ENCODE measurements at regions not wholly inside any gene's neighbourhood (a gene's known extent, or its start where the extent isn't known, plus 50 kb on each side); places are given as distances from the start of the nearest gene placed in this dataset.

DNA sequence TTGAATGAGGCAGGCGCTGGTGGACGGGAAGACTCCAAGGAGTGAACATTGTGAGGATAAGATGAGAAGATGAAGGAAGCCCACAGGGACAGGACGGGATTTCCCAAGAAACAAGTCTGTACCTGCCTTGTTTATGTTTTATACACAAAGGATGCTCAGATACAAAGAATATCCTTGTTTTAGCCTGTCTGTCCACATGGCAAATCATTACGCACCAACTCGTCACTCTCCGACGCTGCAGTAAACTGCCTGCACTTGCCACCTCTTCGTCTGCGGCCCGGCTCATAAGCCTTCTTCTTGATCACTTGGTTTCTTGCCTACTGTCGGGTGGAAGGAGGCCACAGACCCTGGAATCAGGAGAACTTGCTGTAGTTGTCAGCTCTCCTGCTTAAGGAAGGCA lies 85.4 kb downstream of the CD83 start:
- H3K27me3 ChIP-seq (ENCODE audit: control insufficient read depth, insufficient read depth, low read length), result no peaks in the 10 kb centered on the region
- no peaks in the 10 kb centered on the region for H3K4me1 ChIP-seq (ENCODE audit: control insufficient read depth, low read depth, low read length)
- H3K9me3 ChIP-seq (ENCODE audit: control insufficient read depth, low read depth, low read length), result no peaks in the 10 kb centered on the region
- H3K27ac ChIP-seq (ENCODE audit: low read length), result no peak overlapping the region
- no peak overlapping the region for H3K4me3 ChIP-seq (ENCODE audit: low read length)
- no peaks in the 10 kb centered on the region for H3K36me3 ChIP-seq (ENCODE audit: control insufficient read depth, low read depth, low read length)
- H3K9ac ChIP-seq (ENCODE audit: low read length), result no peak overlapping the region

GRCh38 chr6:14206391-14206790 lies 88.8 kb downstream of the CD83 start:
- H3K36me3 ChIP-seq (ENCODE audit: control insufficient read depth, low read depth, low read length), result no peaks in the 10 kb centered on the region
- no peak overlapping the region for H3K4me3 ChIP-seq (ENCODE audit: low read length)
- no peak overlapping the region for H3K27ac ChIP-seq (ENCODE audit: low read length)
- H3K9ac ChIP-seq (ENCODE audit: low read length), result no peak overlapping the region
- peaks cover 1% of the 10 kb centered on the region for H3K4me1 ChIP-seq (ENCODE audit: control insufficient read depth, low read depth, low read length)
- H3K27me3 ChIP-seq (ENCODE audit: control insufficient read depth, insufficient read depth, low read length), result peaks cover 9% of the 10 kb centered on the region
- H3K9me3 ChIP-seq (ENCODE audit: control insufficient read depth, low read depth, low read length), result no peaks in the 10 kb centered on the region

GRCh38 chr6:14207448-14207847 lies 89.9 kb downstream of the CD83 start:
- Histone ChIP-seq H3K9ac (ENCODE audit: low read length) (no peak overlapping the region), H3K36me3 (ENCODE audit: control insufficient read depth, low read depth, low read length) (no peaks in the 10 kb centered on the region), H3K9me3 (ENCODE audit: control insufficient read depth, low read depth, low read length) (no peaks in the 10 kb centered on the region), H3K4me3 (ENCODE audit: low read length) (no peak overlapping the region), H3K27me3 (ENCODE audit: control insufficient read depth, insufficient read depth, low read length) (peaks cover 17% of the 10 kb centered on the region), H3K27ac (ENCODE audit: low read length) (no peak overlapping the region), H3K4me1 (ENCODE audit: control insufficient read depth, low read depth, low read length) (peaks cover 12% of the 10 kb centered on the region)

GRCh38 chr6:14209000-14209399 lies 91.4 kb downstream of the CD83 start:
- Histone ChIP-seq H3K9ac (ENCODE audit: low read length) (no peak overlapping the region), H3K4me1 (ENCODE audit: control insufficient read depth, low read depth, low read length) (peaks cover 12% of the 10 kb centered on the region), H3K27me3 (ENCODE audit: control insufficient read depth, insufficient read depth, low read length) (peaks cover 26% of the 10 kb centered on the region), H3K4me3 (ENCODE audit: low read length) (no peak overlapping the region), H3K9me3 (ENCODE audit: control insufficient read depth, low read depth, low read length) (no peaks in the 10 kb centered on the region), H3K27ac (ENCODE audit: low read length) (no peak overlapping the region), H3K36me3 (ENCODE audit: control insufficient read depth, low read depth, low read length) (no peaks in the 10 kb centered on the region)

GRCh38 chr6:14210077-14210476 lies 92.5 kb downstream of the CD83 start:
- Histone ChIP-seq H3K9me3 (ENCODE audit: control insufficient read depth, low read depth, low read length) (no peaks in the 10 kb centered on the region), H3K27me3 (ENCODE audit: control insufficient read depth, insufficient read depth, low read length) (peaks cover 26% of the 10 kb centered on the region), H3K27ac (ENCODE audit: low read length) (no peak overlapping the region), H3K4me3 (ENCODE audit: low read length) (peak overlapping the region; percentile 67), H3K36me3 (ENCODE audit: control insufficient read depth, low read depth, low read length) (no peaks in the 10 kb centered on the region), H3K9ac (ENCODE audit: low read length) (peak overlapping the region; percentile 41), H3K4me1 (ENCODE audit: control insufficient read depth, low read depth, low read length) (peaks cover 12% of the 10 kb centered on the region)

- H3K27ac ChIP-seq (ENCODE audit: low read length), result no peak overlapping the region
These were observed 93.3 kb downstream of the CD83 start for GRCh38 chr6:14210663-14211561.

GRCh38 chr6:14211562-14211942 lies 94.0 kb downstream of the CD83 start:
- Histone ChIP-seq H3K9ac (ENCODE audit: low read length) (peak overlapping the region; percentile 24), H3K9me3 (ENCODE audit: control insufficient read depth, low read depth, low read length) (no peaks in the 10 kb centered on the region), H3K36me3 (ENCODE audit: control insufficient read depth, low read depth, low read length) (no peaks in the 10 kb centered on the region), H3K4me1 (ENCODE audit: control insufficient read depth, low read depth, low read length) (peaks cover 12% of the 10 kb centered on the region), H3K4me3 (ENCODE audit: low read length) (peak overlapping the region; percentile 63), H3K27ac (ENCODE audit: low read length) (no peak overlapping the region), H3K27me3 (ENCODE audit: control insufficient read depth, insufficient read depth, low read length) (peaks cover 26% of the 10 kb centered on the region)

More at GRCh38 chr6:14210663-14211561, 93.3 kb downstream of the CD83 start:
- H3K4me3 ChIP-seq (ENCODE audit: low read length), result peak overlapping the region; percentile 67
- no peaks in the 10 kb centered on the region for H3K9me3 ChIP-seq (ENCODE audit: control insufficient read depth, low read depth, low read length)
- H3K4me1 ChIP-seq (ENCODE audit: control insufficient read depth, low read depth, low read length), result peaks cover 12% of the 10 kb centered on the region
- H3K36me3 ChIP-seq (ENCODE audit: control insufficient read depth, low read depth, low read length), result no peaks in the 10 kb centered on the region
- peaks cover 26% of the 10 kb centered on the region for H3K27me3 ChIP-seq (ENCODE audit: control insufficient read depth, insufficient read depth, low read length)
- peak overlapping the region; percentile 41 for H3K9ac ChIP-seq (ENCODE audit: low read length)

GRCh38 chr6:14212020-14212419 lies 94.4 kb downstream of the CD83 start:
- H3K27ac ChIP-seq (ENCODE audit: low read length), result no peak overlapping the region
- no peaks in the 10 kb centered on the region for H3K9me3 ChIP-seq (ENCODE audit: control insufficient read depth, low read depth, low read length)
- H3K4me3 ChIP-seq (ENCODE audit: low read length), result peak overlapping the region; percentile 63
- H3K4me1 ChIP-seq (ENCODE audit: control insufficient read depth, low read depth, low read length), result peaks cover 12% of the 10 kb centered on the region
- H3K36me3 ChIP-seq (ENCODE audit: control insufficient read depth, low read depth, low read length), result no peaks in the 10 kb centered on the region
- H3K9ac ChIP-seq (ENCODE audit: low read length), result no peak overlapping the region
- peaks cover 26% of the 10 kb centered on the region for H3K27me3 ChIP-seq (ENCODE audit: control insufficient read depth, insufficient read depth, low read length)

DNA sequence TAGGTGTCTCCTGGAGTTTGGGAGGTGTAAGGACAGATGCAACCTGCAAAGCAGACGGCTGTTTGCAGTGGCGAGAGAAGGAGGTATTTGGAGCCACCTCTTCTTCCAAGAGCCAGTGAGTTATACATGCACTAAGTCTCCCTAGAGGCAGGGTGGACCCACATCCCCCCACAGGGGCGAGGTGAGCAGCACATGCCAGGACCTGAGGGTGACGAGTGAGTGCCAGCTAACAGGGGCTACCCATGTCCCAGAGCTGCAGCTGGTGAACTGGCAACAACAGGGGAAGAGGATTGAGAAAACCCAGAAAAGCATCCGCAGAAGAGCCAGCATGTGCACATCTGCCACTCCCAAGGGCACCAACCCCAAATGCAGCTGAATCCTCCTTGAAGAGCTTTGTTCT lies 95.1 kb downstream of the CD83 start:
- Histone ChIP-seq H3K4me3 (ENCODE audit: low read length) (no peak overlapping the region), H3K27ac (ENCODE audit: low read length) (no peak overlapping the region), H3K9me3 (ENCODE audit: control insufficient read depth, low read depth, low read length) (no peaks in the 10 kb centered on the region), H3K9ac (ENCODE audit: low read length) (no peak overlapping the region), H3K27me3 (ENCODE audit: control insufficient read depth, insufficient read depth, low read length) (peaks cover 26% of the 10 kb centered on the region), H3K36me3 (ENCODE audit: control insufficient read depth, low read depth, low read length) (no peaks in the 10 kb centered on the region), H3K4me1 (ENCODE audit: control insufficient read depth, low read depth, low read length) (peaks cover 12% of the 10 kb centered on the region)

DNA sequence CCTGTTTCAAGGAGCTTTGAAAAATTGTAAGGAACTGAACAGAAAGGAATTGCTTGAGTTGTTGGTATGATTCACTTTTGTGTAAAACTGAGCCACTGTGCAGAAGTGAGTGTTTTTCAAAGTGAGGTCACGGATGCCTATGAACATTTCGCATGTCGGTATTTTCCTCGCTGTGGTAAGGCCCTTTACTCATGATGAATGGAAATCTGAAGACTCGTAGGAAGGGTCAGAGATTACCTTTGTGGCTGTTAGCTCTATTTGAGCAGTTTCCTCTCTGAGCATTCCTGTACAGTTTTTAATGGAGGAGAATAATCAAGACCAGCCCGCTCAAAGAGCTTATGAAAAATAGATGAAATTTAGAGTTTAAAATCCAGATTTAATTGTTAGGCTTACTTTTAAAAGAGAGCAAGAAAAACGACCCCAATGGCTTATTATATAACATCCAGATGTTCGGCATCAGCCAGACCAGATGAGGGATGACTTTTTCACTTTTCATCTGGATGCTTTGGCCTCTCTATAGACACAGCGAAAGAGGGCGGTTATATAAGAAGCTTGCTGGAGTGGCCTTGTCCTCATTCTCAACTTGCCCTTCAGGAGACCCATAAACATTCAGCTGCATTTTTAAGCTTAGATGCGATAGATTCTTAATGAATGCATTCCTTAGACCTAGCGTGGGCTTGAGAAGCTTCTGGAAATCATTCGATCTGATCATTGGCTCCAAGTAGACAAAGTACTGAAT lies 99.5 kb downstream of the CD83 start:
- Histone ChIP-seq H3K36me3 (ENCODE audit: control insufficient read depth, low read depth, low read length) (no peaks in the 10 kb centered on the region), H3K27ac (ENCODE audit: low read length) (no peak overlapping the region), H3K4me3 (ENCODE audit: low read length) (no peak overlapping the region), H3K4me1 (ENCODE audit: control insufficient read depth, low read depth, low read length) (peaks cover 4% of the 10 kb centered on the region), H3K27me3 (ENCODE audit: control insufficient read depth, insufficient read depth, low read length) (peaks cover 12% of the 10 kb centered on the region), H3K9me3 (ENCODE audit: control insufficient read depth, low read depth, low read length) (no peaks in the 10 kb centered on the region), H3K9ac (ENCODE audit: low read length) (no peak overlapping the region)

- no peaks in the 10 kb centered on the region for H3K9me3 ChIP-seq (ENCODE audit: control insufficient read depth, low read depth, low read length)
- H3K4me1 ChIP-seq (ENCODE audit: control insufficient read depth, low read depth, low read length), result no peaks in the 10 kb centered on the region
- no peak overlapping the region for H3K27ac ChIP-seq (ENCODE audit: low read length)
- H3K4me3 ChIP-seq (ENCODE audit: low read length), result no peak overlapping the region
- no peak overlapping the region for H3K9ac ChIP-seq (ENCODE audit: low read length)
- peaks cover 4% of the 10 kb centered on the region for H3K27me3 ChIP-seq (ENCODE audit: control insufficient read depth, insufficient read depth, low read length)
- H3K36me3 ChIP-seq (ENCODE audit: control insufficient read depth, low read depth, low read length), result no peaks in the 10 kb centered on the region
These were observed 100.4 kb downstream of the CD83 start for GRCh38 chr6:14217728-14218518.

All from iPS-18a (cell line).